GM21576 (cell line): ENCODE measurements at regions not wholly inside any gene's neighbourhood (a gene's known extent, or its start where the extent isn't known, plus 50 kb on each side); places are given as distances from the start of the nearest gene placed in this dataset.
"Not testable (repeated sequence)": the region's sequence is repeated elsewhere in the genome, so short reads cannot be mapped to it uniquely, and the experiment has no call there.

Experiments
- ATAC-seq: cut with Tn5 transposase; IDR thresholded peaks from one replicate; pipeline ENCODE4 v1.9.1; 2021; ENCODE audit warnings: mild to moderate bottlenecking, moderate library complexity; ENCODE audit not compliant: unreplicated experiment

DNA sequence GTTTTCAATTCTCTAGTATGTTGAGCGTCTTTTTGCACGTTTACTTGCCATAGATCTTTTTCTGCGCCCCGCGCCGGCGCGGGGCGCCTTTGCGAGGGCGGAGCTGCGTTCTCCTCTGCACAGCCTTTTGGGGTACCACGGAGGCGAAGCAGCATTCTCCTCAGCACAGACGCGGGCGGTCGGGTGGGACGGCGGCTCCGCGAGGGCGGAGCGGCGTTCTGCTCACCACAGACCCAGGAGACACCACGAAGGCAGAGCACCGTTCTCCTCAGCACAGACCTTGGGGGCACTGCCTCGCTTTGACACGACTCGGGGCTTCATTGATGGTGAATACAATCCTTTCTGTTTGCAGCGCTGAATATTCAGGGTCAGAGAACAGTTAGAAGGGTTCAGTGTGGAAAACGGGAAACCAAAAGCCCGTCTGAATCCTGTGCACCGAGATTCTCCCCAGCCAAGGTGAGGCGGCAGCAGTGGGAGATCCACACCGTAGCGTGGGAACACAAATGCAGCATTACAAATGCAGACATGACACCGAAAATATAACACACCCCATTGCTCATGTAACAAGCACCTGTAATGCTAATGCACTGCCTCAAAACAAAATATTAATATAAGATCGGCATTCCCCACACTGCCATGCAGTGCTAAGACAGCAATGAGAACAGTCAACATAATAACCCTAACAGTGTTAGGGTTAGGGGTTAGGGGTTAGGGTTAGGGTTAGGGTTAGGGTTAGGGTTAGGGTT is 190.7 kb upstream of the VIPR2 start:
- ATAC-seq, result not testable (repeated sequence)

- not testable (repeated sequence) for ATAC-seq
Measured at GRCh38 chr7:159332854-159333479, 188.3 kb upstream of the VIPR2 start.

DNA sequence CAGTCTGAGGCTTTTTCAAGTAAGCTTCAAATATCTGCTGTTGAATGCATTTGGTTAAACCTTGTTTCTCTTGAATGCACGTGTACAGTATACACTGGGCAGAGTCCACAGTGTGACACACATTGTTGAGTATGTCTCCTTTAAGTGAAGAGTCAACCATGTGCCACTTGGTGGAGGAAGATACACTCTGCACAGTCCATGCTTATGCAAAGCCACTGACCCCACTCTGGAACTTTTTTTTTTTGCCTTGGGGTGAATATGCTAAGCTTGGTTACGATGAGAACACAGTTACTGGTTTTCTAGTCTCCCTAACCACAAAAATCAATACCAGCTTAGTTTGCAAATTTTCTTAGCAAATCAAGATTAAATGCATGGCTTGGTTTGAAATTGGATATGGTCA is 186.8 kb upstream of the VIPR2 start:
- ATAC-seq, result no peak

DNA sequence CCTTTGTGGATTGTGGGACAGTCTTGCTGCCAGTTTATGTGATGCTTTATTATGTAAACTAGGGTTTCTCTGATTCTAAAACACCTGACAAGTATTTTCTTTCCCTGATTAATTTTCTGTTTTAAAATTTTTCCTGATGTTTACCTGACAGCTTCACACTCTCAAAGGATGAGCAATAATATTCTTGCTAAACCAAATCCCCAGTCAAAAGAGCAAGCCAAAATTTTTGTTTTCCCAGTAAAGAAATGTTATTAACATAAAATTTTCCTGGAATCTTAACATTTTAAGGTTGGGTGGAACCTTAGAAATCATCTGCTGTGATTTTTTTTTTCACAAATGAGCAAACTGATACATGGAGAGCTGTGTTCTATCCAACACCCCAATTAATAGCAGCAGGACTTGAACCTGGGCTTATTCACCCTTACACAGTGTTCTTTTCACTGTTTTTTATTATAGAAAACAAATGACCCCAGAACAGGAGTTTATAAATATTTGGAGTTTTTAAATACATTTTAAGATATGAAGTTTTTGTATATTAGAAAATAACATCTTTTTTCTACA is 185.2 kb upstream of the VIPR2 start:
- ATAC-seq, result no peak

GRCh38 chr7:159328096-159328495 is 183.4 kb upstream of the VIPR2 start:
- ATAC-seq, result no peak

- no peak for ATAC-seq
Measured at GRCh38 chr7:159323359-159323758, 178.7 kb upstream of the VIPR2 start.

GRCh38 chr7:159321278-159321677 is 176.6 kb upstream of the VIPR2 start:
- no peak for ATAC-seq

GRCh38 chr7:159318682-159319351 is 174.2 kb upstream of the VIPR2 start:
- no peak for ATAC-seq

- no peak for ATAC-seq
Measured at GRCh38 chr7:159317294-159317693, 172.6 kb upstream of the VIPR2 start.

DNA sequence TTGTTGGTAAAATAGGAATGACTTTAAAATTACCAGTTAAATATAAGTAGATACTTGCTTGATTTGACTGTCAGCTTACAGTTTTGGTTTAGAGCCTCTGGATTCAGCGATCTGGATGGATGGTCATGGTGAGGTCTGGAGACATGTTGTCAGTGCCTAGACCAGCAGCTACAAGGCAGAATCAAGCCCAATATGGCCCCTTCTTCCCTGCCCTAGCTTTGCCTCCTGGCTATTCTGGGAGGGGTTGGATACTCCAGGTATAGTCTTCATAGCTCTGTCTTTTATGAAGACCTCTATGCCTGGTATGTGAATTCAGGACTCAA is 166.5 kb upstream of the VIPR2 start:
- no peak for ATAC-seq

GRCh38 chr7:159310457-159311171 is 165.9 kb upstream of the VIPR2 start:
- ATAC-seq, result no peak

DNA sequence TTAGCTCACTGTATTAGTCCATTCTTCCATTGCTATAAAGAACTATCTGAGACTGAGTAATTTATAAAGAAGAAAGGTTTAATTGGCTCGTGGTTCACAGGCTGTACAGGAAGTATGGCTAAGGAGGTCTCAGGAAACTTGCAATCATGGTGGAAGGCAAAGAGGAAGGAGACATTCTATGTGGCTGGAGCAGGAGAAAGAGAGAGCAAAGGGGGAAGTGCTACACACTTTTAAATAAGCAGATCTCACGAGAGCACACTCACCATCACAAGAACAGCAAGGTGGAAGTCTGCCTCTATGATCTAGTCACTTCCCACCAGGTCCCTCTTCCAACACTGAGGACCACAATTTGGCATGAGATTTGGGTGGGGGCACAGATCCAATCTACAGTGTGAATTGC is 164.5 kb upstream of the VIPR2 start:
- ATAC-seq, result not testable (repeated sequence)

DNA sequence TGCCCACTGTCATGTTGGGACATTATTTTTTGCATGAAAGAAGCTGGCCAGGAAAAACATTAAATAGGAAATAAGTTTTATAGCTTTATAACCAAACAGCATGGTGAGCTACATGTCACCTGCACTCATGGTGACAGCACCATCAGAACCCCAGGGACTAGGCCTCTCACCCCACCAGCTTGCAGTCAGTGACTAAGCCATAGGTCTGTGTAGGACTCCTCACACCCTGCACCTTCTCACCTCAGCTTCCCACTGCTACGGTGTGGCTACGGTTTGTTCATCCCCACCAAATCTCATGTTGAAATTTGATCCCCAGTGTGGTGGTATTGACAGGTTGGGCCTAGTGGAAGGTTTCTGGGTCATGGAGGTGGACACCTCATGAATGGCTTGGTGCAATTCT is 161.3 kb upstream of the VIPR2 start:
- no peak for ATAC-seq

- not testable (repeated sequence) for ATAC-seq
Measured at GRCh38 chr7:159305185-159305584, 160.5 kb upstream of the VIPR2 start.

DNA sequence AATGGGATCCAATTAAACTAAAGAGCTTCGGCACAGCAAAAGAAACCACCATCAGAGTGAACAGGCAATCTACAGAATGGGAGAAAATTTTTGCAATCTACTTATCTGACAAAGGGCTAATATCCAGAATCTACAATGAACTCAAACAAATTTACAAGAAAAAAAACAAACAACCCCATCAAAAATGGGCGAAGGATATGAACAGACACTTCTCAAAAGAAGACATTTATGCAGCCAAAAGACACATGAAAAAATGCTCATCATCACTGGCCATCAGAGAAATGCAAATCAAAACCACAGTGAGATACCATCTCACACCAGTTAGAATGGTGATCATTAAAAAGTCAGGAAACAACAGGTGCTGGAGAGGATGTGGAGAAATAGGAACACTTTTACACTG is 158.8 kb upstream of the VIPR2 start:
- ATAC-seq, result not testable (repeated sequence)

- no peak for ATAC-seq
Measured at GRCh38 chr7:159296093-159296681, 151.5 kb upstream of the VIPR2 start.

DNA sequence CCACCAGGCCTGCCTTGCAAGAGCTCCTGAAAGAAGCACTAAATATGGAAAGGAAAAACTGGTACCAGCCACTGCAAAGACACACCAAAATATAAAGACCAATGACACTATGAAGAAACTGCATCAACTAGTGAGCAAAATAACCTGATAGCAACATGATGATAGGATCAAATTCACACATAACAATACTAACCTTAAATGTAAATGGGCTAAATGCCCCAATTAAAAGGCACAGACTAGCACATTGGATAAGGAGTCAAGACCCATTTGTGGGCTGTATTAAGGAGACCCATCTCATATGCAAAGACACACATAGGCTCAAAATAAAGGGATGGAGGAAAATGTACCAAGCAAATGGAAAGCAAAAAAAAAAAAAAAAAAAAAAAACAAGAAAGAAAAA is 141.8 kb upstream of the VIPR2 start:
- ATAC-seq, result not testable (repeated sequence)

DNA sequence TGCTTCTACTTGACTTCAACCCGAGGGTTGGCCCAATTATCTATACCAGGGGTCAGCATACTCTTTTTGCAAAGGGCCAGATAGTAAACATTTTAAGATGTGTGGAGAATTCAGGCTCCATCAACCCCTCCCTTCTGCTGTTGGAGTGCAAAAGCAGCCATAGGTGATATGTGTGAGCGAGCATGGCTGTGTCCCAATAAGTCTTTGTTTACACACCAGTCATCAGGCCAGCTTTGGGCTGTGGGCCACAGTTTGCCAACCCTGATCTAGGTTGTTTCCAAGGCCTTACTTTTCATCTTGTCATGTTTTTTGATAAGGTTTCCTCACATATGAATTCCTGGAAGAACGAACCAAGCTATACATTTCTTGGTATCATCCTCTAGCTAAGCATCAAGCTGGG is 136.9 kb upstream of the VIPR2 start:
- no peak for ATAC-seq

GRCh38 chr7:159280008-159280407 is 135.3 kb upstream of the VIPR2 start:
- no peak for ATAC-seq

DNA sequence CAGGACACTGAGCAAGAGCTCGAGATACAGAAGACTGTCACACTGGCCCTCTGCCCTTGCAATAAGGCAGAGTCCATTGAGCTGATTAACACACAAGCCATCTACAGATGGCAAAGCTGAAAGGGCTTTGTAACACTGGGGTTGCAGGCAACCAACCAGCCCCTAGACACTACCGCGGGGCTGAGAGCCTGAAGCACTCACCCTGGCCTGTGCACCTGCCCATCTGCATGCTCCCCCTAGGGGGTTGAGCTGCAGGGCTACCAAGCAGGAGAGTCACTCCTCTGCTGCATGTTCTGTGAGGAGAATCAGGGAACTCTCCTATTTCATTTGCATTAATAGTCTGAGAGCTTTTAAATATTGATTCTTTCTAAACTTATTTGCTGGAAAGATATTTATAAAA is 128.1 kb upstream of the VIPR2 start:
- ATAC-seq, result no peak

DNA sequence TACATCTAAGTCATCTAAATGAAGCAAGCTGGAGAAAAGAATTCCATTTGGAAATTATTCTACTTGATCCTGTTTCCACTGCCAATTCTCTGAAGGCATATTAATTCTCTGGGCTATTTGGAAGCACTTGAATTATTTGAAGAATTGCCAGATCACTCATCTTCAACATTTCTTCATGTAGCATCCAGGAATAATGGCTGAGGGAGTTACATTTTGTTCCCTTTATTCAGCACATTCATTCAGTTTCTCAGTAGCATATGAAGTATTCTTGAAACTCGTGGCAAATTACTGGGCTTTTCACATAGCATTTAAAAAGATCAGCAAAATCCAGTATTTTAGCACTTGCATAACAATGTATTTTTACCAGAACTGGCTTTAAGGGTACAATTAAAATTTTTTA is 127.1 kb upstream of the VIPR2 start:
- ATAC-seq, result no peak
